ENCODE measurements at regions not wholly inside any gene's neighbourhood (a gene's known extent, or its start where the extent isn't known, plus 50 kb on each side); places are given as distances from the start of the nearest gene placed in this dataset.

GRCh38 chr14:64639340-64639821 lies 64.8 kb upstream of the PLEKHG3 start:
- H3K36me3 ChIP-seq, result no peaks in the 10 kb centered on the region
- H3K9me3 ChIP-seq, result no peaks in the 10 kb centered on the region
- H3K4me1 ChIP-seq, result peaks cover 0 to 11% (median 3%) of the 10 kb centered on the region in 3 donors
- no peak overlapping the region for H3K27ac ChIP-seq
- 40 to 46% methylated on average over 3 of the region's 3 CpGs for WGBS, 2 donors (ENCODE audit: low coverage in 1 of 2)
- no peaks in the 10 kb centered on the region for H3K27me3 ChIP-seq
- no peak overlapping the region for H3K4me3 ChIP-seq
- no peak for ATAC-seq
- TF ChIP-seq POLR2A (IDR thresholded peaks at IDR 0.05) (no peak), POLR2AphosphoS5 (IDR thresholded peaks at IDR 0.05) (no peak), EP300 (IDR thresholded peaks at IDR 0.05) (no peak), CTCF (IDR thresholded peaks at IDR 0.05) (no peak)

- no peak overlapping the region for H3K27ac ChIP-seq
- no peaks in the 10 kb centered on the region for H3K27me3 ChIP-seq
- H3K9me3 ChIP-seq, result no peaks in the 10 kb centered on the region
- no peak for TF ChIP-seq EP300 (IDR thresholded peaks at IDR 0.05)
- TF ChIP-seq POLR2AphosphoS5 (IDR thresholded peaks at IDR 0.05), result no peak
- no peak for TF ChIP-seq POLR2A (IDR thresholded peaks at IDR 0.05)
- no peak for TF ChIP-seq CTCF (IDR thresholded peaks at IDR 0.05)
- 60 to 86% methylated on average over 1 of the region's 1 CpG for WGBS, 2 donors (ENCODE audit: low coverage in 1 of 2)
- H3K4me3 ChIP-seq, result no peak overlapping the region
- H3K4me1 ChIP-seq, result peaks cover 8 to 25% (median 11%) of the 10 kb centered on the region in 3 donors
- ATAC-seq, result no peak
- no peaks in the 10 kb centered on the region for H3K36me3 ChIP-seq
These were observed 63.4 kb upstream of the PLEKHG3 start for GRCh38 chr14:64640839-64641238.

GRCh38 chr14:64641760-64642159 lies 62.5 kb upstream of the PLEKHG3 start:
- 56 to 97% methylated on average over 3 of the region's 3 CpGs for WGBS, 2 donors (ENCODE audit: low coverage in 1 of 2)
- peaks cover 8 to 23% (median 8%) of the 10 kb centered on the region in 3 donors for H3K4me1 ChIP-seq
- no peaks in the 10 kb centered on the region for H3K36me3 ChIP-seq
- no peak for TF ChIP-seq POLR2A (IDR thresholded peaks at IDR 0.05)
- no peak for TF ChIP-seq EP300 (IDR thresholded peaks at IDR 0.05)
- TF ChIP-seq CTCF (IDR thresholded peaks at IDR 0.05), result no peak
- TF ChIP-seq POLR2AphosphoS5 (IDR thresholded peaks at IDR 0.05), result no peak
- no peak for ATAC-seq
- no peaks in the 10 kb centered on the region for H3K9me3 ChIP-seq
- no peak overlapping the region for H3K4me3 ChIP-seq
- no peaks in the 10 kb centered on the region for H3K27me3 ChIP-seq
- H3K27ac ChIP-seq, result no peak overlapping the region

- WGBS, 2 donors (ENCODE audit: low coverage in 1 of 2), result 69 to 82% methylated on average over 3 of the region's 3 CpGs
- H3K27ac ChIP-seq, result no peak overlapping the region
These were observed 60.5 kb upstream of the PLEKHG3 start for GRCh38 chr14:64643709-64644108.

More at GRCh38 chr14:64643709-64644108, 60.5 kb upstream of the PLEKHG3 start:
- no peaks in the 10 kb centered on the region for H3K36me3 ChIP-seq
- H3K27me3 ChIP-seq, result no peaks in the 10 kb centered on the region
- H3K9me3 ChIP-seq, result no peaks in the 10 kb centered on the region
- peaks cover 8 to 20% (median 8%) of the 10 kb centered on the region in 3 donors for H3K4me1 ChIP-seq
- no peak for TF ChIP-seq EP300 (IDR thresholded peaks at IDR 0.05)
- no peak for TF ChIP-seq CTCF (IDR thresholded peaks at IDR 0.05)
- no peak for TF ChIP-seq POLR2A (IDR thresholded peaks at IDR 0.05)
- no peak for TF ChIP-seq POLR2AphosphoS5 (IDR thresholded peaks at IDR 0.05)
- ATAC-seq, result no peak
- no peak overlapping the region for H3K4me3 ChIP-seq

Measured in gastroesophageal sphincter (tissue), 4 donors.